ENCODE measurements at regions not wholly inside any gene's neighbourhood (a gene's known extent, or its start where the extent isn't known, plus 50 kb on each side); places are given as distances from the start of the nearest gene placed in this dataset.
"Not testable (repeated sequence)": the region's sequence is repeated elsewhere in the genome, so short reads cannot be mapped to it uniquely, and the experiment has no call there.

DNA sequence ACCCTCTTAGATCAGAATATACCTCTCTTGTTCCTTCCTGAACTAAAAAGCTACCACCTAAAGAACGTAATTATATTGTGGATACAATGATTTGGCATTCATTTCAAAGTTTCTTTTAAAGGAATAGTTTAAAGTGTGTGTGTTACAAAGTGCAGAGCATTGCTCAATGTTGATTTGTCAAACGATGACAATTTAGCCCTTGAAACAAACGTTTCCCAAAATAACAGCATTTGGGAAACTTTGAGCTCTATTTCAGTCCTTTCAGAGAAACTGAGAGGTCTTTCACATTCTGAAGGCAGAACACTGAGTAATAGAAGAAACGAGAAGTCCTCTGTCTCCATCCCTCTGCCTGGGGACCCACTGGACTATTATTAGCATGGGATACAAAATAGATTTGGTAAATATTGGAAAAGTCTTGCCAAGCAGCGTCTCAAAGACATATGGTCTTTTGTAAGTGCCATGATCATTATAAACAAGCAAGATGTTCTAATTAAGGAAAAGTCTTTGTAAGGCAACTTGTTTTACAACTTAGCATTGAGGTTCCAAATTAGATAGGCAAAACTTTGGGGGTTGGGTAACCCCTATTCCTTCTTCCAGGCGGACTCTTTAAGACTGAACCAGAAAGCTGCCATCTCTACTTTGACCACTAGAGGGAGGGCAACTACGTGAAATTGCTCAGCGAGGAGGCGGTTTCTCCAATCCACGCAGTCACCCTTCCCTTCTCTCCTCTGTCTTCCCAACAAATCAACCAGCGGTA is 208.8 kb downstream of the RNF144B start:
- peak in 1 of 2 donors; percentile 12 for DNase-seq (ENCODE audit: low read depth in 2 of 2)

- no peak for DNase-seq (ENCODE audit: low read depth in 2 of 2)
These were observed 209.3 kb downstream of the RNF144B start for GRCh38 chr6:18596531-18596835.

DNA sequence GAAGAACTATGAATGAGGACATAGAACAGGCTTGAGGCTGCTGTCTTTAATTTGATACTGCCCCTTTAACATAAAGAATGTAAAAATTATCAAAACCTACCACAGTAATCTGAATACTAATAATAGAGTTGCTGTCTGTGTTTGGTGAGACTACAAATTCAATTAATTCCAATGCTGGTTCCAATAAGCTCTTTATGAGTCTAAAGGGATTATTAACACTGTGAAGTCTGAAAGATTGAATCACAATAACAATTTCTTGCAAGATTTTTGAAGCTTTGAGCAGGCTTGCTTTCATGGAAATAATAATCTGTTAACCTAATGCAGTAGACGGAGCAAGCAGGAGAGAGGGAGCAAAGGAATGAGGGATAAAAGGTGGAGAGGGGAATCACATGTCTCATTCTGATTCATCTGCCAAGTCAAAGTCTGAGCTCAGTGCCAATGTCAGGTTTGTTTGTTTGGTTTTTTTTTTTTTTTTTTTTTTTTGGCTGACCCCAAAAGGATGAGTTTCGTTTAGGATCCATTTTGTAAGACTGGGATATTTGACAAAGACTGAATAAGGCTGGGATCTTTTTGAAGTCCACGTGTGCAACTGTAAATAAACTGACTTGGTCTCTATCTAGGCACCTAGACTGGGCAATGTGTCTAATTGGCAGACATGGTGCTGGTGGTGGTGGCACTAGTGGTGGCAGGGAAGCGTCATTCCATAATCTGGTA is 211.6 kb downstream of the RNF144B start:
- DNase-seq (ENCODE audit: low read depth in 2 of 2), result no peak

GRCh38 chr6:18600255-18600654 is 213.1 kb downstream of the RNF144B start:
- DNase-seq (ENCODE audit: low read depth in 2 of 2), result no peak

GRCh38 chr6:18601516-18602020 is 214.4 kb downstream of the RNF144B start:
- DNase-seq (ENCODE audit: low read depth in 2 of 2), result no peak

DNA sequence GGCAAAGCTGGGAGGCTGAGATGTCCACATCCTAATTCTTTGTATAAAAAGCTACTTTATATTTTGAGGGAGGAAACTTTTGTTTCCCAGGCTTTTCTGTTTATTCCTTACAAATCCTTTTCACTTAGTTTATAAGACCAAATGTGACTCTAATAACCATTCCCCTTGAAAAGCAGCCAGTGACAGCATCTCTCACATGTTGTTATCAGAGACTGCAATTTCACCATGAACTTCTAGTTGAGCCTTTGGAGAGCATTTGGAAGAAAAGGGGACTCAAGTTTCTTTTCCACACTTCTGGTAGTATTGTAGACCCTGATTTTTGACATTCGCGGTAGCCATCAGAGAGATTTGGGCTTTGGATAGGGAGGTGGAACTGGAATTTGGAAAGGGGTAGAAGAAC is 215.8 kb downstream of the RNF144B start:
- DNase-seq (ENCODE audit: low read depth in 2 of 2), result no peak

DNA sequence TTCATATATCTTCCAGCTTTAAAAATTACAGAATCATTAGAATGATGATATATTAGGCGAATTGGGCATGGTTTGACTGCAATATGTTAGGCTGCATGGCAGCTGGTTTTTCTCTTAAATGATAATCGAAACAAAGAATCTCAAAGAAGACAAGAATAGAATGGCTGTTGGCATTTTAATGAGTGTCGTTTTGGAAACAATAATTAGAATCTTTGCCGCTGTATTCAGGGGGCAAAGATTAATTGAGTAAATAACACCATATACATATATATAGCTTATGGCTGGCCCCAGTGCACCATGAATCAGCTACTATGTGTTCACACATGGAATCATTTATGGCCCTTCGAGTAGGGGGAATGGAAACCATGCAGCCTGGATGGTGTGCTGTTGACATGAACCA is 216.2 kb downstream of the RNF144B start:
- no peak for DNase-seq (ENCODE audit: low read depth in 2 of 2)

- DNase-seq (ENCODE audit: low read depth in 2 of 2), result no peak
These were observed 218.7 kb downstream of the RNF144B start for GRCh38 chr6:18605841-18606240.

- DNase-seq (ENCODE audit: low read depth in 2 of 2), result no peak
These were observed 222.6 kb downstream of the RNF144B start for GRCh38 chr6:18609715-18610114.

DNA sequence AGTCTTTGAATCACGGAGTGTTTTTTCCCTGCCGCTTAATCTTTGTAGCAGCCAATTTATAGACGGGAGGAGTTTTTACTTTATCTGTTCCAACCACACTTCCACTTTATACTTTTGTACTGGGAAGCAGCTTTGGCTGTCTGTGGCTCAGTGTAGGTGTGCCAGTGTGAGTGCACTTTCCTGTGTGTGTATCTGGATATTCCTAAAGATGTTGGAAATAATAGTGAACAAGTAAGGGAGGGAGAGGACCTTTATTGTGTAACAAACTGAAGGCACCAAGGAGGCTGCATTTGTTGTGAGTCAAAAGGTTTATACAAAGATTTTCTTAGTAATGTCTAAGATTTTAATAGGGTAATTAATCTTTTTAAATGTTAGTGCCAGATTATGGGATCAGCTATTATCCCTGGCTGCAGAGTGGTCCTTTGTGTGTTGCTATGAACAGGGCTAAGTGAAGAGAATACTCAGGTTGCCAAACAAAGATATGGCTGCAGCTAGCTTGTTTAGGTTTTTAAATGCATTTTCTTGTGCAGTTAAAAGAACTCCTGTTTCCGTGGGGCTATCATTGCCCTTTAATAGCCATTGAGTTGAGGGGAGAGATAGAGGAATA is 226.3 kb downstream of the RNF144B start:
- DNase-seq (ENCODE audit: low read depth in 2 of 2), result no peak

GRCh38 chr6:18629571-18629970 is 242.4 kb downstream of the RNF144B start:
- DNase-seq (ENCODE audit: low read depth in 2 of 2), result no peak

DNA sequence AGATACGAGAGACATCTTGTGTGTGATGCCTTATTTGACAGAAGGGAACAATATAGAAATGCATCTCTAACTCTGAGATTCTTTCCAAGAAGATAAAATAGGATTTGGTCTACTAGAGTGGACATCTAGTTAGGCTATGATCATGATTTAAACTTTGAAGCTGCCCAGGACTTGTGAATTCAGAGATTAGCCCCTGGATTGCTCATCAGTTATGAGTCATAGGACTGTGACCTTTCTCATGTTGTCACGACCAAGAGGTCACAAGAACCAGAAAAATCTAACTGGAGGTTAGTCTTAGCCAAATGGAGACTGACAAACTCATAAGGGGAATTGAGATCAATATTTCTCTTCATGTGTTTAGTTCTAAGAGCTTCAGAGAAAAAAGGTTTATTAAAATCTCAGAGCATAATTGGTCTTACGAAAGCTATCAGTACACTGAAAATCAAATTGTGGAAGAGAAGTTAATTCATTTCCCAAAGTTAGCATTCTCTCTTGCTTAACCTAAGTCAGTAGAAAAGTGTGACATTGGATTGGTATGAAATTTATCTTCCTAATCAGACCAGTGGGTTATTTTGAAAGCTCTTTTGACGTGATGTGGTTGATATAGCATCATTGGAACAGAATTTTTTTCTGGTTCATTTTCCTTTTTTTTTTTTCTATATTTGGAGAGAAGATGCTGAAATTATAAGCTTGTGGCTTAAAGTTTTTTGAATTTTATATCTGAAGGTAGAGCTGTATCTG is 245.7 kb downstream of the RNF144B start:
- DNase-seq (ENCODE audit: low read depth in 2 of 2), result no peak

DNA sequence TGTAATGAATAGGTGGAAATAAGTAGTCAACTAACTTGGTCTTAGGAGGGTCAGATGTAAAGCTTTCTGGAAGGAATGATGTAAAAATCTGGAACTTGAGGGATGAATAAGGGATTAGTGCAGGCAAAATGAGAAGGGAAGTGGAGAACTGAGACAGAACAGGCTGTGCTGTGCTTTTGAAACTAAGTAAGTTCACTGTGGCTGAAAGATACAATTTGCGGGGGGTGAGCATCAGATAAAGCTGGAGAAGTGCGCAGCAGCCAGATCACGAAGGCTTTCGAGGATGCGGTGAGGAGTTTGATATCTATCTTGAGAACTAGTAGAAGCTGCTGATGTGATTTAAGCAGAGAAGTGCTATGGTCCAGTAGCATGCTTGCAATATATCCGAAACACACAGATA is 247.8 kb downstream of the RNF144B start:
- no peak for DNase-seq (ENCODE audit: low read depth in 2 of 2)

DNA sequence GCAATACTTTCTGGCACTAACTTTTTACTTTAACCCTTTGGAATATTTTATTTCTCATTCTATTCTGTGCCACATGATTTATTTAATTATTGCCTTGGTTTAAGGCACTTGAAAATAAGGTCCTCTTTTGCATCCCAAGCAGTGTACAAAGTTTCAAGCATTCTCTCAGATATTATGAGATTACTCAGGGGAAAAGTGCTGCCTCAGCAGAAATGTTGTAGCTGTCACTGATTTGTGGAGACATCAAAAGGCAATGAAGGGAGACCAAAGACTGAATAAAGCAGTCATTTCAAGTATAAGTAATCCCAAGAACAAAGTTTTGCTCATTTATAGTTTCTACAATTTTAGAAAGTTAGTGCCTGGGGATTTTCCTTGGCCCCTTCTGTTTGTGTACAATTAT is 253.0 kb downstream of the RNF144B start:
- DNase-seq (ENCODE audit: low read depth in 2 of 2), result no peak

- no peak for DNase-seq (ENCODE audit: low read depth in 2 of 2)
These were observed 253.6 kb downstream of the RNF144B start for GRCh38 chr6:18640754-18641153.

DNA sequence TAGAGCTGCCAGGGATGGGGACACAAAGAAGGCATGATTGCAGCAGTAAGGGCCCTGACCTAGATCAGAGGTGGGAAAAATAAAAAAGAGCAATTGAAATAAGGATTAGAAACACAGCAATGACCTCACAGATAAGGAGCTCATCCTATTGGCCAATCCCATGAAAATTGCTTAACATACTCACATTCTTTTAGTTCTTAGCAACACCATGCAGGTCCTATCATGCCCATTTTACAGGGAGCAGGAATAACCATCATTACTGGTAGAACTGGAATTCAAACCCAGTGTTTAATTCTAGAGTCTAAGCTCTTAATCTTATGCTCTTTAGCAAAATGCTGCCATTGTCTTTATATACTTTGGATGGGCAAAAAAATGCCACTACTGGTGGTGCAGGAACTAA is 267.7 kb downstream of the RNF144B start:
- no peak for DNase-seq (ENCODE audit: low read depth in 2 of 2)

DNA sequence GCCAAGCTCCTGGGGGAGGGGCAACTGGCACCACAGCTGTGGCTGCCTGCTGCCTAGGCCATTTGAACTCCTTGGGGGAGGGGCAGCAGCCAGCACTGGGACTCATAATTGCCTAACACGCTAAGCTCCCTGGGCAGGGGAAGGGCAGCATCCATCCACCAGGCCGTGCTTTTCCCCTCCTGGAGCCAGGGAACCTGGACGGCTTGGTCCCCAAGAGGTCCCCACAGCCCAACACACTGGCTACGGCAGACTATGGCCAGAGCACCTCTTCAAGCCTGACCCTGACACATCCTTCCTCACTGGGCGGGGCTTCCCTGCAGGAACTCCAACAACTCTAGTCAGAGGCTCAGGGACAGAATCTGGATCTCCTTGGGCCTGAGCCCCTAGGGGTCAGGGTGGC is 269.4 kb downstream of the RNF144B start:
- DNase-seq (ENCODE audit: low read depth in 2 of 2), result no peak

DNA sequence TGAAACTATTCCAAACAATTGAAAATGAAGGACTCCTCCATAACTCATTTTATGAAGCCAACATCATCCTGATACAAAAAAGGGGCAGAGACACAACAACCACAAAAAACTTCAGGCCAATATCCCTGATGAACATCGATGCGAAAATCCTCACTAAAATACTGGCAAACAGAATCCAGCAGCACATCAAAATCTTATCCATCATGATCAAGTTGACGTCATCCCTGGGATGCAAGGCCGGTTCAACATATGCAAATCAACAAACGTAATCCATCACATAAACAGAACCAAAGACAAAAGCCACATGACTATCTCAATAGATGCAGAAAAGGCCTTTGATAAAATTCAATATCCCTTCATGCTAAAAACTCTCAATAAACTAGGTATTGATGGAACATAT is 272.8 kb downstream of the RNF144B start:
- not testable (repeated sequence) for DNase-seq (ENCODE audit: low read depth in 2 of 2)

- DNase-seq (ENCODE audit: low read depth in 2 of 2), result no peak
These were observed 275.9 kb downstream of the RNF144B start for GRCh38 chr6:18663011-18663410.

GRCh38 chr6:18664401-18664800 is 277.3 kb downstream of the RNF144B start:
- no peak for DNase-seq (ENCODE audit: low read depth in 2 of 2)

- no peak for DNase-seq (ENCODE audit: low read depth in 2 of 2)
These were observed 280.5 kb downstream of the RNF144B start for GRCh38 chr6:18667612-18668011.

DNA sequence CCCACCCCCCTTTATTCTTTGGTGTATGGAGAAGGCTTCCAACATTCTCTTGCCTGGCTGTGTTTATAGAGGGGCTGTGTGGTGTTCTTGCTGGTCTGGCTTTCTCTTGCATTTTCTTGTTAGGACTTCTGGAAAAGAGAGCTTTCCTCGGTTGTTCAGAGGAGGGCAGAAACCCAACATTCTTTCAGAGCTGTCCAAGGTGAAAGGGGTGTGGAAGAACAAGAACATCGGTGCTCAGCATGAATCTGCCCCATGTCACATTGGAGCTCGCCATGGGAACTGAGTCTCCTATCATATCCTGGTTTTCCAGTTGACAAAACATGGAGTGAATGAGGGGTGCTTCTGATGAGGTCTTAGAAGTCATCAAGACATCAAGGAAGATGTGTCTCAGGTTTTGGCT is 281.8 kb downstream of the RNF144B start:
- DNase-seq (ENCODE audit: low read depth in 2 of 2), result no peak

Measured in stimulated activated CD8-positive, alpha-beta memory T cell treated with anti-CD3 and anti-CD28 coated beads, Interleukin-2, amount 100 ng/mL, for 48 hours (primary cell).